ENCODE measurements at regions not wholly inside any gene's neighbourhood (a gene's known extent, or its start where the extent isn't known, plus 50 kb on each side); places are given as distances from the start of the nearest gene placed in this dataset.

DNA sequence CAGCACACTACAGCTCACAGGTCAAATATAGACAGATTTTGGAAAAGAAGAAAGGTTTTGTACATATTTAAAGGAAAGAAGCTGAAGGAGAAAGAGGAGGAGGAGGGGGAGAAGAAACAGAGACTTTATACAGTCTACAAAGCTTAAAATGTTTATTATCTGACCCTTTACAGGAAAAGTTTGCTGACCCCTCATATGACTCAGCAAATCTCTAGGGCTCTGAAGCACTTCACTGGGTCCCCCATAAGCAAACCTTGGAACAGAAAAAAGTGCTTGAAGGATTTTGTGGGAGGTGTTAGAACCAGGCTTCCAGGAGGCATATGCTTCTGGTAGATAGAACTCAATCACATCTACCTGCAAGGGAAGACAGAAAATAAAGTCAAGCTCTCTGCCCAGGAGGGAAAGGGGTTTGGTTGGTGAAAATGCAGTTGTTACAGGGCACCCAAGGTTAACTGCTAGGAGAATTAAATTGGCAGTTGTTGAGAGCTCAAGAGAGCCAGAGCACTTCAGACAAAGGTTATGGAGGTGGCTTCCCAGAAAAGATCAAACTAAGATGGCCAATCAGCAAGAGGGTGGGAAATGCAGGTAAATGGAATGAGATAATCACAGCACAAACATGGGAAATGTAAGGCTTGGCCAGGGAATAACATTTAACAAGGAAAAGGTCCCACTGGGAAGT is 207.4 kb upstream of the SGK1 start:
- no peak for DNase-seq (ENCODE audit: low read depth in 2 of 2)

GRCh38 chr6:134523903-134524650 is 206.2 kb upstream of the SGK1 start:
- no peak for DNase-seq (ENCODE audit: low read depth in 2 of 2)

- DNase-seq (ENCODE audit: low read depth in 2 of 2), result no peak
Measured at GRCh38 chr6:134523051-134523450, 205.1 kb upstream of the SGK1 start.

GRCh38 chr6:134521116-134521501 is 203.2 kb upstream of the SGK1 start:
- DNase-seq (ENCODE audit: low read depth in 2 of 2), result no peak

- DNase-seq (ENCODE audit: low read depth in 2 of 2), result no peak
Measured at GRCh38 chr6:134520181-134521115, 202.5 kb upstream of the SGK1 start.

DNA sequence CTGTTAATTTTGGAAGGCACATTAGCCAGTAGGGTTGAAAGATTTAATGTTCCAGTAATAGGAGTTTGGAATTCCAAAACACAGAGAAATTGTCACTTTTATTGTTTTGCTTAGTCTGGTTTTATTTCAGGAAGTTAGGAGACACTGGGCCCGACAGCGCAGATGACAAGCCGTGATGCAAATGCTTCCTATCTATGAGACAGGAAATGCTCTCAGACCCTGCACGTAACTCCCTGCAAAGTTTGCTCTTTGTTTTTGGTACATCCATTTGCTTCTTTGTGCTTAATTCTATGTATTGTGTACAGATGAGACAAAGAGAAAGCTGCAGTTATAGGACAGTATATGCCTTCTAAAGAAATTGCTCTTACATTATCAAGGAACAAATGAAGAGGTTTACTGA is 201.6 kb upstream of the SGK1 start:
- DNase-seq (ENCODE audit: low read depth in 2 of 2), result no peak

- DNase-seq (ENCODE audit: low read depth in 2 of 2), result no peak
Measured at GRCh38 chr6:134517868-134518267, 200.0 kb upstream of the SGK1 start.

DNA sequence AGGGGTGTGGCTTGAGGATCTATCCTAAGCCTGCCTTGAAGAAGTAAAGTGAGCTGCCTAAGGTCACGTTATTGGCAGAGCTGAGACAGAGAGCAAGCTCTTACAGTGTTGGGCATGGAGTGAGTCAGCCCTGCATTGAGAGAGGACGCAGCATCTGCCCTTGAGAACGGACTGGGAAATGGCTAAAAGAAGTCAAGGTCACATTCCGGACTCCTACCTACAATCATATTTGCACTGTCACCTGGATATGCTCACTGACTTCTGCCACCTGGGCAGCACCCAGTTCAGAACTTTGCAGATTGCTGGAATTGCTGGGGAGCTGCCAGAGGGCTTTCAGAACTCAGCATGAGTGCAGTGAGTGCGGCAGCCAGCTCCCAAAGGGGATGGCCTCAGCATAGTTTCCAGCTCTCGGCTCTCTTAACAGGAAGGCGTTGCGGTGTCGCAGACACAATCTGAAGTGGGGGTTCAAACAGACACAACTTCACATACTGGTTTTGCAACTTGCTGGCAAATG is 199.3 kb upstream of the SGK1 start:
- DNase-seq (ENCODE audit: low read depth in 2 of 2), result no peak

- DNase-seq (ENCODE audit: low read depth in 2 of 2), result no peak
Measured at GRCh38 chr6:134516582-134516981, 198.7 kb upstream of the SGK1 start.

DNA sequence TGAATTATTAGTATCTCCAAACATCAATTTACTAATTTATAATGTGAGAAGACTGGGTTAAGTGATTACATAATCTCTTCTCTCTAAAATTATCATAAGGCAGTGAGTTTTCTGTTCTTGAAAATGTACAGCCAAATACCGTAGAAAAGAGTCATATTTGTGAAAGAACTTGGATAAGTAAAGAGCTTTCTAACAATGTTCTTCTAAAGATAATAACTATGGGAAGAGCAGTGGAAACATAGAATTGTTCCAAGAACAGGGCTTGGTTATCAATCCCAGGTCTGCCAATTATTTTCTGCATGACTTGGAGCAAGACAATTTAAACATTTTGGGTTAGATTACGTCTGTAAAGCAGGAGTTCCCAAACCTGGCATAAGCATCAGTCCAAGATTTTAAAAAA is 198.1 kb upstream of the SGK1 start:
- DNase-seq (ENCODE audit: low read depth in 2 of 2), result no peak

DNA sequence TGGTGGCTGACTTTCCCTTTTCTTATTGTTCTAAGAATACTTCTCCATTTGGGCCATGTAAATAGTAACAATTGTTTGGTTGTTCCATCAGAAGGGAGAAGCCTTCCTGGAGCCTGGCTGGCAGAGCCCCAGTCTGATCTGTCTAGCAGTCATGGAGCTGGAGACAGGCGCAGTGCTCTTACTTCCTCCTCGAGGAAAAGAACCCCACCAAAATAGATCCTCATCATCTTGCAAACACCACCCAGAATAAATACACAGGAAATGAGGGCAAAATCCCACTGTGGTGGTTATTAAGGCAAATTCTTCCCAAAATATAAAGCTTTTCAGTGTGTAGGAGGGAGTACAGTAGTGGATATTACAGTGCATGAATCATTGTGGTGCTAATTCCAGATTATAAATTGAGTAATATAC is 195.1 kb upstream of the SGK1 start:
- DNase-seq (ENCODE audit: low read depth in 2 of 2), result no peak

GRCh38 chr6:134511984-134512683 is 194.2 kb upstream of the SGK1 start:
- DNase-seq (ENCODE audit: low read depth in 2 of 2), result no peak

GRCh38 chr6:134510920-134511319 is 193.0 kb upstream of the SGK1 start:
- no peak for DNase-seq (ENCODE audit: low read depth in 2 of 2)

DNA sequence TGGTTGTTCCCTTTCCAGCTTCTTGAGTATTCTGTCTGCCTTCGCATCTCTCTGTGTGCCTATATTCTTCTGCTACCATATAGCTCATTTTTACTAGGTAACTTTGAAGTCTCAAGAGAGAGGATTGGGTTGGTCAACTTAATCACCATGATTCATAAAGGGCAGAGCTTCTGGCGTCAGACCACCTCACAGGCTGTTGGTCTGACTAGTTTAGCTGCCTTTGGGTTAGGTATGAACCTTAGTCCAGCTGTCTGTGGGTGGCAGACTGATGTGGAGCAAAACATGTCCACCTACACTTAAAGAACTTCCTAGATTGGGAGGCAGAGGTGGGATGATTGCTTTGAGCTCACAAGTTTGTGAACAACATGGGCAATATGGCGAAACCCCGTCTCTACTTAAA is 192.2 kb upstream of the SGK1 start:
- DNase-seq (ENCODE audit: low read depth in 2 of 2), result no peak

DNA sequence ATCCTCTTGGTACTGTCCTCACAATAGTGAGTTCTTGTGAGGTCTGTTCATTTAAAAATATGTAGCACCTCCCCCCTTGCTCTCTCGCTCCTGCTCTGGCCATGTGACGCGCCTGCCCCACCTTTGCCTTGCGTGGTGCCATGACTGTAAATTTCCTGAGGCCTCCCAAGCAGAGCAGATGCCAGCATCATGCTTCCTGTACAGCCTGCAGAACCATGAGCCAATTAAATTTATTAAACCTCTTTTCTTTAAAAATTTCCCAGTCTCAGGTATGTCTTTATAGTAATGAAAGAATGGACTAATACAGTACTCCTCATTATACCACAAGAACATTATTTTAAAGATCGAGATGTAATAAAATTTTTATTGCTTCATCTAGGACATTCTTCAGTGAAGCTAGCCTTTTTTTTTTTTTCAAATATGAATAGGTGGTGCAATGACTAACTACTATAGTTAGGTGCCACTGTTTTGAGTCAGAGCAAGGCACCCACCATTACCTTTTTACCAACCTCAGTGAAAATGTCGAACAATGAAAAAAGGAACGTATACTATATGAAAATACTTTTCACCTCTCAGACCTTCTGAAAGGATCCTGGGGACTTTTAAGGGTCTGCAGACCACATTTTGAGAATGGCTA is 191.1 kb upstream of the SGK1 start:
- DNase-seq (ENCODE audit: low read depth in 2 of 2), result no peak

DNA sequence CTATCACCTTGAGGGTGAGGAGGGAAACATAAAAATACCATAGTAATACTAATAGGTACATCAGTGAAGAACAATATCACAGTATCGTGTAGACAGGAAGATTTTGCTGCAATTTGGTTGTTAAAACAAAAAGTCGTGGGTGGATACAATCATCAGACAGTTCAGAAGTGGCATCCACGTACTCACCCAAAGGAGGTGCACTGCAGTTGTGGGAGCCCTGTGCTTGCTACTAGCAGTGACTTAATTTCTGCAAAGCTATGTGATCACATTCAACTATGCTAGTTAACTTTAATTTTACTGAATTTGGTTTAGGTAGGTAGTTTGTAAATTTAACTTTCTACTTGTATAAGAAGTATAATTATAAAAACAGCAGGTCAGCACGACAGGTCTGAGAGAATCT is 188.2 kb upstream of the SGK1 start:
- no peak for DNase-seq (ENCODE audit: low read depth in 2 of 2)

- DNase-seq (ENCODE audit: low read depth in 2 of 2), result no peak
Measured at GRCh38 chr6:134503585-134504281, 185.8 kb upstream of the SGK1 start.

- no peak for DNase-seq (ENCODE audit: low read depth in 2 of 2)
Measured at GRCh38 chr6:134502614-134503549, 185.0 kb upstream of the SGK1 start.

DNA sequence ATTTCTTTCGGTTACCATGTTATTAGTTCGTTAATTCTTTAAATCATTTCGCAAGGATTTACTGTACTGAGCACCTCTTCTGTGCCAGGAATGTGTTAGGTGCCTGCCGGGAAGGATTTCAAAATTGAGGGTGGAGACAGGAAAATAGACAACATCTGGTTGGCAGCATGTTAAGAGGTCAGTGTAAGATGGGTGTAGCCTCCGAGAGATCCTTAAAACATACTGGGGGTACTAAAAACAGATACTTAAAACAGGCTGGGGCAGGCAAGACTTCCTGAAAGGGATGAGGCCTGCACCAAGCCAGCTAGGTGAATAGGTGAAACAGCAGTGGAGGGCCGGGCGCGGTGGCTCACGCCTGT is 178.0 kb upstream of the SGK1 start:
- DNase-seq (ENCODE audit: low read depth in 2 of 2), result no peak

Measured in stimulated activated CD8-positive, alpha-beta memory T cell treated with anti-CD3 and anti-CD28 coated beads, Interleukin-7, amount 100 ng/mL, for 4 hours (primary cell).